Endothelial cell of umbilical vein (primary cell): ENCODE measurements at regions not wholly inside any gene's neighbourhood (a gene's known extent, or its start where the extent isn't known, plus 50 kb on each side); places are given as distances from the start of the nearest gene placed in this dataset.

ENCODE experiments used
- BruUV-seq: library from RNA; stranded (reverse); fragments of 400-500 nt; replicated peaks from 2 replicates; lab custom pipeline; 2021; lab: Mats Ljungman, UMichigan
- CTCF ChIA-PET: fragments of 300-600, 350-600 bp; sonication (Branson Sonifier 250); formaldehyde crosslinking; loops from one replicate; lab custom pipeline; 2021; ENCODE audit warnings: antibody characterized with exemption, inconsistent platforms; lab: Charles Lee
- POLR2A ChIA-PET: fragments of 300-600, 350-600 bp; sonication (Branson Sonifier 250); formaldehyde crosslinking; loops from one replicate; lab custom pipeline; 2021; ENCODE audit warnings: antibody characterized with exemption, inconsistent platforms; lab: Charles Lee
- DNase-seq: peaks from one replicate; pipeline ENCODE4 v3.0.0-alpha.2; 2011; ENCODE audit warnings: low read depth, low spot score
- FAIRE-seq: peaks from 2 replicates; lab custom pipeline; 2011; peaks lifted over from hg19 to GRCh38; lab: Jason Lieb, UNC
- H2AFZ ChIP-seq: 2 replicates; pipeline ENCODE4 v1.6.0; 2012; ENCODE audit warnings: low read depth, low read length, control low read depth, inconsistent platforms
- H3K27ac ChIP-seq: 2 replicates; pipeline ENCODE4 v1.5.1; 2011; ENCODE audit warnings: low read depth, mild to moderate bottlenecking, control low read depth, low read length, moderate library complexity; ENCODE audit not compliant: insufficient read depth
- H3K27me3 ChIP-seq, 2 experiments: 2 replicates each; pipeline versions ENCODE4 v1.6.0 to v1.6.1; 2011; ENCODE audit warnings: low read length in 2 of 2, mixed read lengths in 1 of 2; ENCODE audit not compliant: control insufficient read depth in 2 of 2, insufficient read depth in 2 of 2
- H3K36me3 ChIP-seq, 2 experiments: 2 replicates in 1 of 2; 3 replicates in 1 of 2; pipeline ENCODE4 v1.5.1; 2011; ENCODE audit warnings: low read length in 2 of 2, mild to moderate bottlenecking in 1 of 2, moderate library complexity in 1 of 2; ENCODE audit not compliant: control insufficient read depth in 2 of 2, insufficient read depth in 2 of 2; ENCODE audit errors: extremely low read depth in 1 of 2
- H3K4me1 ChIP-seq: 3 replicates; pipeline ENCODE4 v1.5.1; 2011; ENCODE audit warnings: mild to moderate bottlenecking, low read length; ENCODE audit not compliant: control insufficient read depth, insufficient read depth; ENCODE audit errors: extremely low read depth
- H3K4me2 ChIP-seq: 2 replicates; pipeline ENCODE4 v1.6.1; 2011; ENCODE audit warnings: low read length, control low read depth, mixed read lengths; ENCODE audit not compliant: insufficient read depth
- H3K4me3 ChIP-seq, 3 experiments: fragments of 200-600 bp in 1 of 3; sonication (generic), shearing (Covaris generic) in 1 of 3; replicated peaks in 1 of 3; 2 replicates each; pipeline ENCODE4 v1.5.1; 2011 to 2016; ENCODE audit warnings: control low read depth in 3 of 3, low read length in 3 of 3, mild to moderate bottlenecking in 2 of 3, inconsistent platforms in 1 of 3, low read depth in 1 of 3, moderate library complexity in 1 of 3; ENCODE audit not compliant: insufficient read depth in 1 of 3
- H3K79me2 ChIP-seq: 2 replicates; pipeline ENCODE4 v1.6.0; 2012; ENCODE audit warnings: low read length, inconsistent platforms; ENCODE audit not compliant: control insufficient read depth, insufficient read depth
- H3K9ac ChIP-seq: replicated peaks from 2 replicates; pipeline ENCODE3; 2011; ENCODE audit warnings: low read length, control low read depth; ENCODE audit not compliant: insufficient read depth; ENCODE audit errors: extremely low read depth
- H3K9me1 ChIP-seq: replicated peaks from 3 replicates; pipeline ENCODE4 v1.6.0; 2011; ENCODE audit warnings: mild to moderate bottlenecking, low read length; ENCODE audit not compliant: control insufficient read depth, insufficient read depth; ENCODE audit errors: extremely low read depth
- H3K9me3 ChIP-seq: replicated peaks from 2 replicates; pipeline ENCODE4 v1.5.1; 2012; ENCODE audit warnings: low read length, inconsistent platforms; ENCODE audit not compliant: control insufficient read depth, insufficient read depth
- H4K20me1 ChIP-seq: replicated peaks from 2 replicates; pipeline ENCODE3; 2011; ENCODE audit warnings: mild to moderate bottlenecking, low read length; ENCODE audit not compliant: control insufficient read depth, insufficient read depth; ENCODE audit errors: extremely low read depth
- EZH2 ChIP-seq: IDR thresholded peaks from 2 replicates; pipeline ENCODE4 v1.6.1; 2012; ENCODE audit warnings: borderline replicate concordance, low read depth, mild to moderate bottlenecking, moderate library complexity, low read length, inconsistent platforms; ENCODE audit not compliant: severe bottlenecking
- FOS ChIP-seq: IDR thresholded peaks from 2 replicates; pipeline ENCODE4 v1.6.1; 2011; ENCODE audit warnings: mild to moderate bottlenecking, low read length, moderate library complexity, borderline replicate concordance; ENCODE audit not compliant: insufficient read depth
- GATA2 ChIP-seq: IDR thresholded peaks from 2 replicates; pipeline ENCODE4 v1.7.0; 2011; ENCODE audit warnings: low read depth, mild to moderate bottlenecking, moderate library complexity, mixed read lengths, low read length; ENCODE audit not compliant: insufficient read length, insufficient read depth
- JUN ChIP-seq: IDR thresholded peaks from 2 replicates; pipeline ENCODE4 v1.6.1; 2011; ENCODE audit warnings: borderline replicate concordance, low read depth; ENCODE audit not compliant: insufficient read length, insufficient read depth
- MYC ChIP-seq: IDR thresholded peaks from one replicate; pipeline ENCODE4 v1.6.1; 2011; ENCODE audit warnings: mild to moderate bottlenecking, low read depth, low read length
- POLR2A ChIP-seq: IDR thresholded peaks from 2 replicates; pipeline ENCODE4 v1.6.1; 2012; ENCODE audit warnings: low read depth, mild to moderate bottlenecking, control low read depth, low read length
- POLR2AphosphoS5 ChIP-seq: IDR thresholded peaks from 2 replicates; pipeline ENCODE4 v1.6.1; 2012; ENCODE audit warnings: low read depth, mild to moderate bottlenecking, control low read depth, low read length, moderate library complexity; ENCODE audit not compliant: insufficient read depth
- dilution Hi-C: fragments of 300-500 bp; cut with MboI; formaldehyde crosslinking; loops from one replicate; pipeline ENCODE4 v1.15.0; 2019; ENCODE audit warnings: low sequenced_read_pairs; ENCODE audit not compliant: extremely low pct_ligation_motif_present
- intact Hi-C: fragments of 100-400 bp; cut with micrococcal nuclease; formaldehyde crosslinking; loops from one replicate; pipeline ENCODE4 v1.10.0; 2022
- TF ChIP-seq, protein P1 (sequence below), 2 donors: IDR thresholded peaks; 1 replicate in 1 of 2; 2 replicates in 1 of 2; pipeline ENCODE4 v1.5.1; 2011; ENCODE audit warnings: low read length in 2 of 2, mild to moderate bottlenecking in 2 of 2, moderate library complexity in 2 of 2, control low read depth in 1 of 2, inconsistent platforms in 1 of 2, low read depth in 1 of 2; ENCODE audit not compliant: insufficient read depth in 1 of 2; ENCODE audit errors: extremely low read depth in 1 of 2
- TF ChIP-seq, protein P2 (sequence below): IDR thresholded peaks from 2 replicates; pipeline ENCODE4 v1.6.1; 2011; ENCODE audit not compliant: insufficient read depth, insufficient read length

DNA sequence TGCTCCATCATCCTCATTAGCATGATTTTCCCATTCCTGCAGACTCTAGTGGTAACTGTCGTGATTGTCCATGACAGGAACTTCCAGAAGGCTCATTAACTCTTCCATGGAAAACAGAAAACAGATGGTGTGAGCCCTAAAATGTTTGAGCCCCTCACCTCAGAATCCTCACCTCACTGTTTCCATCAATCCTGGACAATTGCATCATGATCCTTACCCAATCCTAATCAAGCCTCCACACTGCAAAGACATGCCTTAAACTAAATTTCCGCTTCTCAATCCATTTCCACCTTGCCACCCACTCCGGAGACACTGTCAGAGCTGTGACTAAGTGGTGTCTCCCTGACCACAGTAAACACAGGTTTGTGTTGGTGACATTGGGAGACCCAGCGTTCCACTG, 311.0 kb upstream of the JARID2 start:
- DNase-seq (no peak), FAIRE-seq (no peak)
- ChIA-PET POLR2A (no interaction called here), CTCF (no interaction called here)
- H3K9ac ChIP-seq, result no peak overlapping the region
- dilution Hi-C loops (no loop called here), intact Hi-C loops (no loop called here)
- no TSS peak for BruUV-seq
- H3K4me3 ChIP-seq, result no peak overlapping the region
- no peak overlapping the region for H3K4me2 ChIP-seq
- TF ChIP-seq MYC (no peak), GATA2 (no peak), POLR2A (no peak), JUN (no peak), EZH2 (no peak), POLR2AphosphoS5 (no peak), FOS (no peak)
- TF ChIP-seq, protein P1, sequence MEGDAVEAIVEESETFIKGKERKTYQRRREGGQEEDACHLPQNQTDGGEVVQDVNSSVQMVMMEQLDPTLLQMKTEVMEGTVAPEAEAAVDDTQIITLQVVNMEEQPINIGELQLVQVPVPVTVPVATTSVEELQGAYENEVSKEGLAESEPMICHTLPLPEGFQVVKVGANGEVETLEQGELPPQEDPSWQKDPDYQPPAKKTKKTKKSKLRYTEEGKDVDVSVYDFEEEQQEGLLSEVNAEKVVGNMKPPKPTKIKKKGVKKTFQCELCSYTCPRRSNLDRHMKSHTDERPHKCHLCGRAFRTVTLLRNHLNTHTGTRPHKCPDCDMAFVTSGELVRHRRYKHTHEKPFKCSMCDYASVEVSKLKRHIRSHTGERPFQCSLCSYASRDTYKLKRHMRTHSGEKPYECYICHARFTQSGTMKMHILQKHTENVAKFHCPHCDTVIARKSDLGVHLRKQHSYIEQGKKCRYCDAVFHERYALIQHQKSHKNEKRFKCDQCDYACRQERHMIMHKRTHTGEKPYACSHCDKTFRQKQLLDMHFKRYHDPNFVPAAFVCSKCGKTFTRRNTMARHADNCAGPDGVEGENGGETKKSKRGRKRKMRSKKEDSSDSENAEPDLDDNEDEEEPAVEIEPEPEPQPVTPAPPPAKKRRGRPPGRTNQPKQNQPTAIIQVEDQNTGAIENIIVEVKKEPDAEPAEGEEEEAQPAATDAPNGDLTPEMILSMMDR (IDR thresholded peaks at IDR 0.05; ENCODE audit: extremely low read depth in 1 of 2, insufficient read depth in 1 of 2, low read depth in 1 of 2, low read length in 2 of 2), result no peak
- TF ChIP-seq, protein P2, sequence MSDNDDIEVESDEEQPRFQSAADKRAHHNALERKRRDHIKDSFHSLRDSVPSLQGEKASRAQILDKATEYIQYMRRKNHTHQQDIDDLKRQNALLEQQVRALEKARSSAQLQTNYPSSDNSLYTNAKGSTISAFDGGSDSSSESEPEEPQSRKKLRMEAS, result no peak
- H3K36me3 ChIP-seq, result no peaks in the 10 kb centered on the region
- no peaks in the 10 kb centered on the region for H3K9me1 ChIP-seq
- no peaks in the 10 kb centered on the region for H4K20me1 ChIP-seq
- no peaks in the 10 kb centered on the region for H3K4me1 ChIP-seq
- no peak overlapping the region for H2AFZ ChIP-seq
- no peaks in the 10 kb centered on the region for H3K79me2 ChIP-seq
- H3K9me3 ChIP-seq, result no peaks in the 10 kb centered on the region
- no peak overlapping the region for H3K27ac ChIP-seq
- H3K27me3 ChIP-seq, result no peaks in the 10 kb centered on the region
